ENCODE measurements at regions not wholly inside any gene's neighbourhood (a gene's known extent, or its start where the extent isn't known, plus 50 kb on each side); places are given as distances from the start of the nearest gene placed in this dataset.

DNA sequence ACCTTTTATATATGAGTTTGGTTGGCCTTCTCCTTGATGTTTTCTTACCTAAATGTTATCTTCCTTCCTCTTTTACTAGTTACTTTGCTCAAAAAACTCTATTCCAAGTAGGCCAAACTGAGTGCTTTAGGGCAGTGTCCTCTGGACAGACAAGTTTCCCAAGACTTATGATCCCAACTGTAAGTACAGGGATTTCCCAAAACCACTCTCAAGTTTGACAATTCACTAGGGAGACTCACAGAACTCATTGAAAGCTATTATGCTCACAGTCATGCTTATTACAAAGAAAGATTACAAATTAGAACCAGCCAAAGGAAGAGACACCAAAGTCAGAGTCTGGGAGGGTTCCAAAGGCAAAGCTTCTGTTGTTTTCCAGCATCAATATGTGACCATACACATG lies 534.2 kb upstream of the ALCAM start:
- FAIRE-seq = no peak

DNA sequence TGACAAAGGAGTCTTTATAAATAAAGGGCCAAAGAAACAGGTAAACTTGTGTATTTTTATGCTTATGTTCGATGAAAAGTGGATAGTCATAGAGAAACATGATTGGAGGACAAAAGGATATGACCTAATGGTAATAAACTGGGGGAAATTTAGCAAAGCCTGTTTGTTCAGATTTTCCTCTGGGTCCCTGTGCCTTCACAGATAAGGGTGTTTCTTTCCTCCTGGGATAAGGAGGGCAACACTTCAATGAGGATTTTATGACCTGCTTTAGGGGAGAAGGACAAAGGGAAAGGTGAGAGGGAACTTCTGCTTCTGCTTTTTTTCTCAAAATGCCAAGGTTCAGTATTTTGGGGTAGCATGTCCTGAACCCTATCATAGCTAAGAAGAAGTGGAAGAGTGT lies 531.3 kb upstream of the ALCAM start:
- DNase-seq (ENCODE audit: insufficient read length, low spot score) = no peak
- FAIRE-seq = no peak

More for the DNA sequence above, 534.2 kb upstream of the ALCAM start:
- DNase-seq (ENCODE audit: insufficient read length, low spot score) = no peak

DNA sequence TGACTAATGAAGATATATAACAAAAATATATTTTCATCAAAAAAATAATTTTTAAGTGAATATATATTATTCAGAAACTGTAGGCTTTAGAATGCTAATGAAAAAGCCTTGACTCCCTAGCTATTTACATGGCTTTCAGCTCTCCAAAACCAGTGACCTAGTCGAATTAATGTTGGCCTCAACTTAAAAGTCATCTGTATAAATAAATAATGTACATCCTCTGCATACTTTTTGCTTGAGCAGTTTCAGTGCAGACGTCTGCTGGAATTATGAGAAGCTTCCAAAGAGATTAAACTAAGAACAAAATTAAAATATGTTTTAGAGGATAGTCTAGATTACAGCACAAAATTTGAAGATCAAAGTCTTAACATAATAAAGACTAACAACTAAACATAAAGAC lies 520.4 kb upstream of the ALCAM start:
- FAIRE-seq (no peak), DNase-seq (ENCODE audit: insufficient read length, low spot score) (no peak)

DNA sequence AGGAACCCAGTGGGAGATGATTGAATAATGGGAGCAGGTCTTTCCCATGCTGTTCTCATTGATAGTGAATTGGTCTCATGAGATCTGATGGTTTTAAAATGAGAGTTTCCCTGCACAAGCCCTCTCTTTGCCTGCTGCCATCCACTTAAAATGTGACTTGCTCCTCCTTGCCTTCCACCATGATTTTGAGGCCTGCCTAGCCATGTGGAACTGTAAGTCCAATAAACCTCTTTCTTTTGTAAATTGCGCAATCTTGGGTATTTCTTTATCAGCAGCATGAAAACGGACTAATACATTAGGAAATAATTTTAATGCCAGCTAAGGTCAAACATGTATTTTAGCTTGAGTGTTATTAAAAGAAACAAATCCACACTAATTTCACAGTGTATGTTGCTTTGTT lies 517.6 kb upstream of the ALCAM start:
- DNase-seq (ENCODE audit: insufficient read length, low spot score) = no peak
- FAIRE-seq = no peak

DNA sequence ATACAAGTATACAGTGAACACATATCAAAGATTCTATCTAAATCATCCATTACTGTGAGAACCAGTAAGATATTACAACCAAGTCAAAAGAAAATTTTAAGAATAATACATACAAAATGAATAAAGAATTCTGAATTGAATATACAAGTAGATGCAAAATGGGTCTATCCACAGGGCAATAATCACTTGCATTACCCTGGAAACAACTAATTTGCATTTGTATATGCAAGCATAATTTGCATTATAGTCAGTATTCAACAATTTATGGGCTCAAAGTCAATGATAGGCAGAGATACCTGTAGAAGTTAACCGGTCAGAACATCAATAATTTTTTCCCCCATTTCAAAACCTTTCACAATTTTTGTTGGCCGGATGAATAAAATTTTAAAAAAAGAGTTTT lies 512.2 kb upstream of the ALCAM start:
- DNase-seq (ENCODE audit: insufficient read length, low spot score) (no peak), FAIRE-seq (no peak)

DNA sequence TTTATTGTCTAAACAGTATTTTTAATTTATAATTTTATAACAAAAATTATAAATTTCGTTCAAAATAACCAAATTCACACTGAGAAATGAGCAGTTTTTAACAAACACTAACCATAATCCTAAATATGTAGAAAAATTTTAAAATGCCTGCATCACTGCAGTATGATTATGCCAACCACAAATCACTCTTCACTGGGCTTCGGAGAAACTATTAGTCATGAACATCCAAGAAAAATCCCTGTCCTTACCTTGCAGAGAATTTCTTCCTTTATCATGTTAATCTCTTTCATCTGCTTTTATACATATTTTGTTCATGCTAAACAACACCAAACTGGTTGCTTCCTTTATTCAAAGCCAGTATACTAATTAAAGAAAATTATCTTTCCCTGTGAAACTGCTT lies 511.0 kb upstream of the ALCAM start:
- no peak for DNase-seq (ENCODE audit: insufficient read length, low spot score)
- no peak for FAIRE-seq

DNA sequence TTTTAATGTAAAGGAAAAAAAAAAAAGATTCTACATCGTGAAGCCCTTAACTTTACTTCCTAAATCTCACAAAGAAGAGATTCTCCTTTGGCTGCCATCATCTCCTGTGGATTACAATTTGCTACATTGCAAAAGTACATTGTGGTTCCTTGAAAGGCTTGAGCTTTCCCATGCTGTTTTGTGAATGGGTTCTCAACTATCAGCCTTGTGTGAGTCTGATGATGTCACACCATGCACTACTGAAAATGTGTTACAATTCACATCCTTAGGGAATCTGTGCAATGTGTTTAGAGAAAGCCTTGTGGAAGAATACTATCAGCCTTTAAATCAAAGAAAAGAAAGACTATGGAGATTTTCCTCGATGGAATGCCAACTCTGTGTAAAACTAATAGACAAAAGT lies 510.0 kb upstream of the ALCAM start:
- FAIRE-seq (no peak), DNase-seq (ENCODE audit: insufficient read length, low spot score) (no peak)

DNA sequence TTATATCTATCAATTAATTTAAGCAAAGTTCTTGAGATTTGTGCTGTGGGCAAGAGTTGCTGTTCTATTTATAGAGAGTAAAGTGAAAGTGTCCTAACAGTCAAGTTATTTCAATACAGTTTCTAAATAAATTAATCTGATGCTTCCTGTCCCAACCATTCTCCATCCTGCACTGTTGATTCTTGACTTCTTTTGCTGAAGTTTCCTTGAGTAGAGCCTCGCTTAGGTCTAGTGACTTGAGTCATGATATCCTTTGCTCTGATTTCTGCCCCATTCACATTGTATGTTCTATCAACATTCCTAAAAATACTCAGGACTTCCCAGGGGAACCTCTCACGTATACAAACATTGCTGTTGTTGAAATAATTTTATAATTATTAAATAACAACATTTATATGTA lies 498.4 kb upstream of the ALCAM start:
- FAIRE-seq = no peak
- DNase-seq (ENCODE audit: insufficient read length, low spot score) = no peak

DNA sequence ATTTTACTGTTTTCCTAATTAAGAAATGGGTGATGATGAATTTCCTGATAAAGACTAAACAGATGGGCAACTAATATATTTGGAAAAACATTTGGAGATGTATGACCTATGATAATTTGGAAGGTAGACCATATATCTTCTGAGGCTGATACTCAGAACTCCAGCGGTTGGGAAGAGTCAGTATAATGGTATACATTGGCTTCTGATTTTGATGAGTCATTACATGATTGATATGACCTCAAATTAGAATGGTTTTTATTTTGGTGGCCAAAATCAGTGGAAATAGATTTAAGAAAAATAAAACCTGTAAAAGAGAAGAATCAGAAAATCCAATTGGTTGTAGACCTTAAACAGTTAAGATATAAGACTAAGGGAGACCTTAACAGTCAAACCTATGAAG lies 496.4 kb upstream of the ALCAM start:
- no peak for FAIRE-seq
- DNase-seq (ENCODE audit: insufficient read length, low spot score) = no peak

DNA sequence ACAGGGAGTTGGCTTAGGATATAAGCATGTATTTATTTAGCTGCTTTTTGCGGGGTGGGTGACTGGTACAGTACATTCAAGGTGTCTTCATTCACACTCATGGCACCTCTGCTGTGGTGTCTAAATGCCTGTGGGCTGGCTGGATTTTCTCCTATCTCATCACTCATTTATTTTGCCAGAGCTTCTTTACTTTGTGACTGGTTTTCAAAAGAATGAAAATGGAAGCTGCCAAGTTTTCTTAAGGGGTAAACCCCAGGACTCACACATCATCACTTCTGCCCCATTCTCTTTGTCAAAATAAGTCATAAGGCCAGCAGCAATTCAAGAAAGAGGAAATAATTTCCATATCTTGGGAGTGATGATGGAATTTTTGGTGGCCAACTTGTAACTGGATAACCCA lies 493.4 kb upstream of the ALCAM start:
- FAIRE-seq (no peak), DNase-seq (ENCODE audit: insufficient read length, low spot score) (no peak)

DNA sequence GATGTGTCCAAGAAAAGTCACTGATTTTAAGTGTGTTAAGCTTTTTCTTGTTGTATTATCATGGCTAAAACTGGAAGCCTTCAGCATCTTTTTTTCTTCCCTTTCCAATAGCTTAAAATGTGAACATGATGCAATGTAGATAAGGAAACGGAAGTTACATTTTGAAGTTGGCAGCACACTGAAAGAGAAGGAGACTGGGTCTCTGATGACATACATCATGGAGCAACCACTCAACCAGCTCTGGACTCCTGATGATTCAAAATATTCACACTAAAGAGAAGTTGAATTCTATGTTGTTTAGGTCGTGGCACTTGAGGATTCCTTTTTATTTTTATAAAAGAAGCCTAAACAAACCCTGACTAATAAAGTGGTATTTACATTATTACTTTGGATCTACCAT lies 488.3 kb upstream of the ALCAM start:
- no peak for DNase-seq (ENCODE audit: insufficient read length, low spot score)
- FAIRE-seq = no peak

DNA sequence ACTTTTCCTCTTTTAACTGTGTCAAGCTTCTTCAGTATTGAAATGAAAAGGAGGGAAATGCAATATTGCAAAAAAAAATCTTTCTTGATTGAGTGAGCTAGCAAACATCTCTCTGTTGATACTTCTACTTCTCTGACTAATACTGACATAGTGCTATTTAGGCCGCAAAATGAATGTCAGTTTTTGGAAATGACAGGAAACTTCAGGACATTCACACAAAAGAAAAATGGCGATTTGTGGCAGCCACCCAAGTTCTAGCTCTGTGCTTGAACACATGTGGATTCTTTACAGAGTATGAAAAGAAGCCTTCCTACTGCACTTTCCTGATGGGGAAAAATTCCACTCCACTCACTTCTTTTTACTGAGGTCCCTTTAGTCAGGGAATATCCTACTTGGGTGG lies 486.8 kb upstream of the ALCAM start:
- no peak for FAIRE-seq

DNA sequence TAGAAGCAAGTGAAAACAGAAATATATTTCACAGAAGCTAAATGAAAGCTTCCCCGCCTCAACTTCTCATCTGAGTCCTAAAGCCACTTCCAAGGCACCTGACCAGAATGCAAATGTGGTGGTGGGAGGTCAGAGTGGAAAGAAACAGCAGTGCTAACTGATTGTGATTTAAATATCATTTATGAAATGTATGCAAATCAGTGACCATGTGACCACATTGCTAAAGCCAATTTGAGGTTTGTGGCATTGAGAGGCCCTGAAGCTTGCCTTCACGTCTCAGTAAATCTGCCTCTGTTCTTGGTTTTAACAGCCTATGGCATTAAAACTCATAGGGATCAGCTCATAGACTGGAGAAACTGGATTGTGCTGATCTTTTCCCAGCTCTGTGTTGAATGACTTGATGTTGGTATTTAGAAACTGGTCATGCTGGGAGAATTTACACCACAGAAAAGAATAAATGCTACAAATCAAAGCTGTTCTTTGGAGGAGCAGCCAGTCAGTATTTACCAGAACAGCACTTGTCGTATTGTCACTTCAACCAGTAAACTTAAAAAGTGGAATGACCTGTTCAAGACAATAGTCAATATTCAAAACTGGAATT lies 481.4 kb upstream of the ALCAM start:
- no peak for DNase-seq (ENCODE audit: insufficient read length, low spot score)
- FAIRE-seq = no peak

More for the DNA sequence above, 486.8 kb upstream of the ALCAM start:
- no peak for DNase-seq (ENCODE audit: insufficient read length, low spot score)

DNA sequence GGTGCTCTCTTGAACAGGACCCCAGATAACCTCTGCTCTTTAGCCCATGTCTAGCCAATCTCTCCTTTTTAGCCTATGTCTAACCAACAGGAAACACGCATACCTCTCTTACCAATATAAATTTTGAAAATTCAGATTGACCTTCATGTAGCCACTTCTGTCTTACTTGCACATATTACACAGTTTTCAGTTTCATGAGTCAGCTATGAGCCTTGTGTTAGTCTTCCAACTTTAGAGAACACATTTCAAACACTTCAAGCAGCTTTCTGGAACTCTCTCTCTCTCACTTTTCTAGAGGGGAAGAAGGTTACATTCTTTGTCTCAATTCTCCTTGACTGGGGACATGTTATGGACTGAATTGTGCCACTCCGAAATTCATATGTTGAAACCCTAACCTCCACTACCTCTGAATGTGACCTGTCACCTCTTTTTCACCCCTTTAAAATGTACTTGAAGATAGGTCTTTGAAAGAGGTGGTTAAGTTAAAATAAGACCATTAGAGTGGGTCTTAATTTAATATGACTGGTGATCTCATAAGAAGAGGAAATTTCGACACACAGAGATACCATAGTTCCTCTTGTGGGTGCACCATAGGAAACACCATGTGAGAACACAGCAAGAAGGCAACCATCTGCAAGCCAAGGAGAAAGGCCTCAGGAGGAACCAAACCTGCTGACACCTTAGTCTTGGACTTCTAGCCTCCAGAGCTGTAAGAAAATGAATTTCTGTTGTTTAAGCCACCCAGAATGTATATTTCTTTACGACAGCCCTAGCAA lies 480.3 kb upstream of the ALCAM start:
- DNase-seq (ENCODE audit: insufficient read length, low spot score) (no peak), FAIRE-seq (no peak)

DNA sequence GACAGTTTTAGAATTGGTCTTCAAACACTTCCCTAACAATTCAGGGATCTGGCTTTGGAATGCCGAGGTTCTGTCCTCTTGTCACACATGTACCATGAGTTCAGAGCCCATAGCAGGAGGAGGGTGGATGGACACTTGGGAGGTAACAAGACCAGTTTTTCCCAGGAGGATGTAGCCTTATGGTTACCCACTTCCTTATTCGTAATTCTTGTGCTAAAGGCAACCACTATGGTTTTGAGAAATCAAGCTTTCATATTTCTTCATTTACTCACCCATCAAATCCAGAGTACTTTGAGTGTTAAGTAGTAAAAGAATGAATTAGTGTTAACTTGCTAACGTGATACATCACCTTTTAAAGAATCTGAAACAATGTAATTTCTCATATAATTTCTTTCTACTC lies 479.6 kb upstream of the ALCAM start:
- FAIRE-seq = no peak
- DNase-seq (ENCODE audit: insufficient read length, low spot score) = no peak

DNA sequence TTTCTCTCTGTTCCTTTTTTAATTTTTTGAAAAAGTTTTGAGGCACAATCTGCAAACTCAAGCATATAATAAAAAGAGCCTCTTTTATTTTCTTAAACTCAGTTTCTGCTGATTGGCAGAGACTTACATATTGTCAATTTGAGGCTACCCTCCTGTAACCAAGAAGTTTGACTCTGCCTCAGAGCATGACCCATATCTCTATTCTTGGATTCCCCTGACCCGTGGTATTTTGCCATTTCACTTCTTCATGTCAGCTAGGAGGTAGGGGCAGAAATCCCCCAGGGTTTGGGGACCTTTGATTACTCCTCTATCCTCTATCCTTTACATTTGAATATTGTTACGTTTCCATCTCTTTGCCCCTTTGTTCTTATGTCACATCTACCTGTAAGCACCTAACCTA lies 479.1 kb upstream of the ALCAM start:
- FAIRE-seq (no peak), DNase-seq (ENCODE audit: insufficient read length, low spot score) (no peak)

DNA sequence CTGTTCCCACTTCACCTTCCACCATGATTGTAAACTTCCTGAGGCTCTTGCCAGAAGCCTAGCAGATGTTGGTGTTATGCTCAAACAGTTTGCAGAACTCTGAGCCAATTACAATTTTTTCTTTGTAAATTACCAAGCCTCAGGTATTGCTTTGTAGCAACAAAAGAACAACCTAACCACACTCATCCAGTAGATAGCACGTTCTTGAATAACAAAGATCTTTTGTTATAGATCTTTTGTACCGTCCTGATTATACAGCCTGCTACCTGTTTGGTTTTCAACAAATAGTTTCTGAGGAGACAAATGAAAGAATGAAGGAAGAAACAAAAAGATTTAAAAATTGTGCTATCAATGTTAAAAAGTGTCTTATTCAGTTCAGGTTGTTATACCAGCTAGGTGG lies 474.7 kb upstream of the ALCAM start:
- DNase-seq (ENCODE audit: insufficient read length, low spot score) (no peak), FAIRE-seq (no peak)

DNA sequence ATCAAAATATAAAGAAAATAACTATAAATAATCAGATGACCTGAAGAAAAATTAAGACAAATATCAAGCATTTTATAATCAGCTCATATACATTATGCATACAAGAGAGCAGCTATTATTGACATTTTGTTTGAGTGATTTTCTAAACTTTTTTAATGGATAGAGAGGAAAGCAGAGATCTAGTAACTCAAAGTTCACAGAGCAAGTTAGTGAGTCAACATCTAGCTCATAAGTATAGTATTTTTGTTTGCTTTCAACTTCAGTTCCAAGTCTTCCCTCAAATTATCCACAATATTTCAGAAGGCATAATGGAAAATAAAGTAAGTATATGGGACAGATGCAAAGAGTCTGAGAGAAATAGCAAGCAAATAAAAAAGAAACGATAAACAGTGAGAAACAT lies 470.1 kb upstream of the ALCAM start:
- no peak for DNase-seq (ENCODE audit: insufficient read length, low spot score)
- FAIRE-seq = no peak

DNA sequence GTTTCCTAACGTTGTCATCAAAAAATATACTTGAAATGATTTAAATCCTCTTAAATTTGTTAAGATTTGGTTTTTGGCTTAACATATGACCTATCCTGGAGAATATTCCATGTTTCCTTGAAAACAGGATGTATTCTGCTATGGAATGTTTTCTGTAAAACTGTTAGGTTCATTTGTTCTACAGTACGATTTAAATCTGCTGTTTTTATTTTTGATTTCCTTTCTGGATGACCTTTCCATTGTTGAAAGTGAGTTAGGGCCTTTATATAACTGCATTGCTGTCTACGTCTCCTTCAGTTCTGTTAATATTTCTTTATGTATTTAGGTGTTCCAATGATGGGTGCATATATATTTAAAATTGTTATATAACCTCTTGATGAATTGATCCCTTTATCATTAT lies 465.3 kb upstream of the ALCAM start:
- FAIRE-seq (no peak), DNase-seq (ENCODE audit: insufficient read length, low spot score) (no peak)

DNA sequence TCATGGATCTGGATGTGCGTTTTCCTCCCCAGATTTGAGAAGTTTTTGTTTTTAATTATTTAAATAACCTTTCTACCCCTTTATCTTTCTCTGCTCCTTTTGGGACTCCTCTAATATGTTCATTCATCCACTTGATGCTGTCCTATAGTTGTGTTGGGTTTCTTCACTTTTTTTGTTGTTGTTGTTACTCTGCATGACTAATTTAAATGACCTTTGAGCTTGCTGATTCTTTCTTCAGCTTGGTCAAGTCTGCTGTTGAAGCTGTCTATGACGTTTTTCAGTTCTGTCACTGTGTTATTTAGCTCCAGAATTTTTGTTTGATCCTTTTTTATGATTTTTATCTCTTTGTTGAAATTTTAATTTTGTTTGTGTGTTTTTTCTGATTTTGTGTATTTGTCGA lies 463.6 kb upstream of the ALCAM start:
- DNase-seq (ENCODE audit: insufficient read length, low spot score) = no peak
- FAIRE-seq = no peak

DNA sequence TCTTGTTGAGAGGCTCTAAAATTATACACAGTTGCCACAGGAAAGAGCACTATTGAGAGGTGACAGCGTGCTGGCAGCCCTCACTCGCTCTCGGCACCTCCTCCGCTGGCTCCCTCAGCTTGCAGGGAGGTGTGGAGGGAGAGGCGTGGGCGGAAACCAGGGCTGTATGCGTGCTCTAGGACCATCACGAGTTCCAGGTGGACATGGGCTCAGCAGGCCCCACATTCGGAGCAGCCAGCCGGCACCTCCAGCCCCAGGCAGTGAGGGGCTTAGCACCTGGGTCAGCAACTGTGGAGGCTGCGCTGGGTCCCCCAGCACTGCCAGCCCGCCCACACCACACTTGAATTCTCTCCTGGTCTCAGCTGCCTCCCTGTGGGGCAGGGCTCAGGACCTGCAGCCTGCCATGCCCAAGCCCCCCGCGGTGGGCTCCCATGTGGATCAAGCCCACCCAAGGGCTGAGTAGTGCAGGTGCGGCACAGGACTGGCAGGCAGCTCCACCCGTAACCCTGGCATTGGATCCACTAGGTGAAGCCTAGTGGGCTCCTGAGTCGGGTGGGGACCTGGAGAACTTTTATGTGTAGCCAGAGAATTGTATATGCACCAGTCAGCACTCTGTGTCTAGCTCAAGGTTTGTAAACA lies 460.6 kb upstream of the ALCAM start:
- FAIRE-seq = no peak
- DNase-seq (ENCODE audit: insufficient read length, low spot score) = no peak

DNA sequence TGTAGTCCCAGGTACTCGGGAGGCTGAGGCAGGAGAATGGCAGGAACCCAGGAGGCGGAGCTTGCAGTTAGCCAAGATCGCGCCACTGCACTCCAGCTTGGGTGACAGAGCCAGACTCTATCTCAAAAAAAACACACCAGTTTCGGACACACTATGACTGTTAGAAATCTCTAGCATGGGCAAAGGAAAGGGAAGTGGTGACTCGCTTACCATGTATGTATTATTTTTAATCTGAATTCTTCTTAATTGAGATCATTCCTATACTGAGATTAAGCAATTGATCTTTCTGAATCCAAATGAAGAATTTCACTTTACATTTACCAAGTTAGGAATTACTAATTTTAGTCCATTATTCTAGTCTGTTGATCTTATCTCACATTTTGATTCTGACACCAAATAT lies 459.2 kb upstream of the ALCAM start:
- DNase-seq (ENCODE audit: insufficient read length, low spot score) (no peak), FAIRE-seq (no peak)
